GM12875 (cell line): ENCODE measurements at regions not wholly inside any gene's neighbourhood (a gene's known extent, or its start where the extent isn't known, plus 50 kb on each side); places are given as distances from the start of the nearest gene placed in this dataset.
"Not testable (repeated sequence)": the region's sequence is repeated elsewhere in the genome, so short reads cannot be mapped to it uniquely, and the experiment has no call there.

Experiments
- H3K4me3 ChIP-seq: one replicate; pipeline ENCODE4 v1.5.1; 2011; ENCODE audit warnings: low read depth, low read length, control low read depth
- TF ChIP-seq, protein P1 (sequence below): IDR thresholded peaks from 2 replicates; pipeline ENCODE4 v1.5.1; 2011; ENCODE audit warnings: low read depth, mild to moderate bottlenecking, control low read depth, inconsistent platforms, low read length, moderate library complexity, borderline replicate concordance; ENCODE audit not compliant: insufficient read depth

DNA sequence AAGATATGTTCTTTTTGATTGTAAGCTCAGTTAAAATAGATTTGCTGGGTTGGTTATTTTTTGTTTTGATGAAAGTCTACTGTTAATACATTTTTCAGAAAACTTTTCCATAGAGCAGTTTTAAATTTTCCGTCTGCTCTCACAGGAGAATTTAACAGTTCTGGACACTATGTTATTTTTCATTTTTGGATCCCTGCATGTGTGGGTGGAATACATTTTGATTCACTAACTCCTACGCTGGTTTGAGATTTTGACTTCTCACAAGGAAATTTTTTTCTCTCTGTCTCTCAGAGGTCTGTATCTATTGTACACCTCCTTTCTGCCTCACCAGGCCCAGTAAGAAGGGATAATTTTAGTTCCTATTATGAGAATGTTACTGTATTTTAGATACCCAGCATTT is 502.4 kb downstream of the CDH10 start:
- TF ChIP-seq, protein P1, sequence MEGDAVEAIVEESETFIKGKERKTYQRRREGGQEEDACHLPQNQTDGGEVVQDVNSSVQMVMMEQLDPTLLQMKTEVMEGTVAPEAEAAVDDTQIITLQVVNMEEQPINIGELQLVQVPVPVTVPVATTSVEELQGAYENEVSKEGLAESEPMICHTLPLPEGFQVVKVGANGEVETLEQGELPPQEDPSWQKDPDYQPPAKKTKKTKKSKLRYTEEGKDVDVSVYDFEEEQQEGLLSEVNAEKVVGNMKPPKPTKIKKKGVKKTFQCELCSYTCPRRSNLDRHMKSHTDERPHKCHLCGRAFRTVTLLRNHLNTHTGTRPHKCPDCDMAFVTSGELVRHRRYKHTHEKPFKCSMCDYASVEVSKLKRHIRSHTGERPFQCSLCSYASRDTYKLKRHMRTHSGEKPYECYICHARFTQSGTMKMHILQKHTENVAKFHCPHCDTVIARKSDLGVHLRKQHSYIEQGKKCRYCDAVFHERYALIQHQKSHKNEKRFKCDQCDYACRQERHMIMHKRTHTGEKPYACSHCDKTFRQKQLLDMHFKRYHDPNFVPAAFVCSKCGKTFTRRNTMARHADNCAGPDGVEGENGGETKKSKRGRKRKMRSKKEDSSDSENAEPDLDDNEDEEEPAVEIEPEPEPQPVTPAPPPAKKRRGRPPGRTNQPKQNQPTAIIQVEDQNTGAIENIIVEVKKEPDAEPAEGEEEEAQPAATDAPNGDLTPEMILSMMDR: no peak
- H3K4me3 ChIP-seq: no peak overlapping the region

DNA sequence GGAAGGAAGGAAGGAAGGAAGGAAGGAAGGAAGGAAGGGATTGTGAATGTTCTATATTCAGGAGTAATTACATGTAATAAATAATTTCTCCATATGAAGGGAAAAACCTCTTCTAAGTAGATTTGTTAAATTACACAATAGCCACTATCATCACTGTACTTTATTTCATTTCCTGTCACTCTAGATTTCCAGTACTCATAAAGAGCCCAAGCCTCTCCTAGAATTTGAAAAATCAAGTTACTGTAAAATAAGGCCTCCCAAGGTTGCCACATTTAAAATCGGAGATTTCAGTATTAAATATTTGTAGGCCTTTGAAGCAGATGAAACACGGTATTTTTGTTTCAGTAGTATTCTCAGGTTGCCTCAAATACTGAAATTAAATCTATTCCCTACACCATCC is 499.0 kb downstream of the CDH10 start:
- no peak overlapping the region for H3K4me3 ChIP-seq
- TF ChIP-seq, protein P1: no peak

DNA sequence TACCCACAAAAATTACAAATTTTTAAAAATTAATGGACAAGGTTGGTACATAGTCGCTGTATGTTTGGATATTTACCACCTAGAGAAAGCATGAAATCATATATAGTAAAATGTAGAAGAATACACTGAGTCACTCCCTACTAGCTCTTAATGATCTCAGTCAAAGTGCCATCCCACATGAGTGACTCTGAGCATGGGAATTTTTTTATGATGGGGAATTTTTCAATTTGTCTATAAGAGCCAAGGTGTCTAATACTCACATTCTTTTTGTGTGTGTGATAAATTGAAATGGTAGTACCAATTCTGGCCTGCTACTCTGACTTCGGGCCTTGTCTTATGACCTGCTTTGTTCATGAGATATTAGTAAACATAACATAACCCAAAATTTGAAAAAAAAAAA is 483.2 kb downstream of the CDH10 start:
- TF ChIP-seq, protein P1: no peak
- H3K4me3 ChIP-seq: no peak overlapping the region

DNA sequence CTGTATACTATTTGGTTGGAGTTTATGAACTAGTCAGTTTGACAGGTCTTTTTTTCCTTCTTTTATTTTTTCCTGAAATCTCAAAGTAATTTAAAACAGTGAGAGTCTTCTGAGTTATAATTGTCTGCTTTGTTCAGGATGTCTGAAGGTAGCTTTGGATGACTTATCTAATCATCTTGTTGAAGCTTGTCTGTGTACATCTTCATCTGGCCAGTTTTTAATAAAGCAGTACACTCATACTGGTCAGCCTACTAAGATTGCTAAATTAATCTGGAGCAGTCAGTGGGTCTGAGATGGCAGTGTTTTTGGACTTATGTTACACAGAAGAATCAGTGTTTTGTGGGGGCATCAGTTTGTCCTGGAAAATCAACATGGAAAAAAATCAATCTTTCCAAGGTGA is 482.4 kb downstream of the CDH10 start:
- H3K4me3 ChIP-seq: no peak overlapping the region
- TF ChIP-seq, protein P1: no peak

DNA sequence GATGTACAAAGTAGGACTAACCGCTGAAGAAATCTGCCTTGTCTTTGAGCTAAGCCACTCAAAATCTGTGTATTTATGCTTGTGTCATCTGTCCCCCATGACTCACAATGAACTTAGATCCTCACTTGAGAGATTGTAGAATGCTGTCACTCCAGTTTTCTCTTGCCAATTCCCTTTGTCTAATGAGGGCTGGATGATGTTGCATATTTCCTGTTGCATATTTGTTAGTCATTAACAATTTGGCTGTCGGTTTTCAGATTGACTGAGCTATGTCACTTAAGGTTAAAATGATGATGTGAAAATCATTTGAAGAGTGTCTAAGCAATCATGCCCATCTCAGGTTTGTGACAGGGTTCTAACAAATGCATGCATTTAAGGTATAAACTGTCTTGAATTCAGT is 481.7 kb downstream of the CDH10 start:
- TF ChIP-seq, protein P1: no peak
- no peak overlapping the region for H3K4me3 ChIP-seq

DNA sequence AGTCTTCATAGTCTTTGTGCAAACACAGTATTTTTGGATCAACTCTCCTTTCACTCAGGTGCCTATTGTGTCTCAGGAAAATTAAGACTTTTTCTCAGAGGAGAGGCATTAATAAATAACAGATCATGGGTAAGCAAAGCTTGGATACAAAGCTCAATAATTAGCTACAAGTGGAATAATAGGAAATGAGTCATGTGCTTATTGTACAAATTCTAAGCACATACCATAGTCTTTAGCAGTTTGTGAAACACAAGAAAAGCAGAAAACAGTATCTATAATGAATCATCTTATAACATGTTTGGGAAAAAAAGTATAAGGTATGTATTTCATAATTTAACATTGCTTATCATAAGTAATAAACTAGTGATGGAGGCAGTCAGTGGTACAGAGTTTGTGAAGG is 477.0 kb downstream of the CDH10 start:
- TF ChIP-seq, protein P1: no peak
- H3K4me3 ChIP-seq: no peak overlapping the region

DNA sequence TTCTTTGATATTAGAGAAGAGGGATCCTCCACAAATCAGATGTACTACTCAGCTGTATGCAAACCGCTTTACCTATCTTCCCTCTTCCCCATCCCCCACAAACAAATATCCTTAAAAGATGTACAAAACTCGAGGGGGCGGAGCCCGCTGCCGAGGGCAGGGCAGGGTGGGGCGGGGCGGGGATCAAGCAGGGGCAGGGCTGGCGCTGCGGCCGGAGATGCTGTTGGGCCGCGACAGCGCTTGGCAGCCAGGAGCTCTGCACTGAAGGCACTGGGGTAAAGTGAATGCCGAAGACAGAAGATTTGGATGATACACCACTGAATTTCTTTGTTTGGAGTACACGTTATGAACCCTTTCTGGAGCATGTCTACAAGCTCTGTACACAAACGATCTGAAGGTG is 474.8 kb downstream of the CDH10 start:
- no peak overlapping the region for H3K4me3 ChIP-seq
- TF ChIP-seq, protein P1: no peak

DNA sequence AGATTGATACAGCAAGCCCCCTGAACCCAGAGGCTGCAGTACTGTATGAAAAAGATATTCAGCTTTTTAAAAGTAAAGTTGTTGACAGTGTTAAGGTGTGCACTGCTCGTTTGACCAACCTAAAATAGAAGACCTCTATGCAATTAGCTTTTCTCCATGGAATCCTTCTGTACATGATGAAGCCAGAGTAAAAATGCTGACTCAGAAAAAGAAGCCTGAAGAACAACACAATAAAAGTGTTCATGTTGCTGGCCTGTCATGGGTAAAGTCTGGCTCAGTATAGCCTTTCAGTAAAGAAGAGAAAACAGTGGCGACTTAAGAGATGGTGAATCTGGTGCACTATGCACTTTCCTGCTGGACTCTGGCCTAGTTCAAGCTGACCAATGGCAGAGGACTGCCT is 473.8 kb downstream of the CDH10 start:
- H3K4me3 ChIP-seq: not testable (repeated sequence)
